ENCODE measurements at regions not wholly inside any gene's neighbourhood (a gene's known extent, or its start where the extent isn't known, plus 50 kb on each side); places are given as distances from the start of the nearest gene placed in this dataset.

GRCh38 chr17:77493901-77494663, 353.3 kb downstream of the SEC14L1 start:
- H3K36me3 ChIP-seq = no peaks in the 10 kb centered on the region
- H3K27ac ChIP-seq = no peak overlapping the region
- no peaks in the 10 kb centered on the region for H3K27me3 ChIP-seq
- H3K4me3 ChIP-seq = no peak overlapping the region
- H3K4me1 ChIP-seq (ENCODE audit: insufficient read depth) = peaks cover 2% of the 10 kb centered on the region
- H3K9me3 ChIP-seq = no peaks in the 10 kb centered on the region
- WGBS, 3 donors = 73 to 79% (median 78%) methylated on average over 9 of the region's 9 CpGs
- no peak for TF ChIP-seq CTCF (IDR thresholded peaks at IDR 0.05)
- no peak for TF ChIP-seq POLR2A (IDR thresholded peaks at IDR 0.05)
- no peak for TF ChIP-seq EP300 (IDR thresholded peaks at IDR 0.05)
- intact Hi-C loops (cut with DNase I) = loop anchor here (2.0 to 10.0 kb wide), 7 partner anchors 57 to 399 kb away; no protein-coding TSS in a partner anchor
- DNase-seq = peak in 2 of 5 donors; percentile 12 to 28

- TF ChIP-seq EP300 (IDR thresholded peaks at IDR 0.05) = no peak
- peak; percentile 87 to 99 (median 98) for TF ChIP-seq CTCF (IDR thresholded peaks at IDR 0.05)
- no peak for TF ChIP-seq POLR2A (IDR thresholded peaks at IDR 0.05)
- 17 to 21% (median 20%) methylated on average over 18 of the region's 18 CpGs for WGBS, 3 donors
- H3K27ac ChIP-seq = no peak overlapping the region
- intact Hi-C loops (cut with DNase I) = loop anchor here (2.0 to 10.0 kb wide), 8 partner anchors 58 to 400 kb away; no protein-coding TSS in a partner anchor
- H3K4me1 ChIP-seq (ENCODE audit: insufficient read depth) = peaks cover 2% of the 10 kb centered on the region
- no peak overlapping the region for H3K4me3 ChIP-seq
- no peaks in the 10 kb centered on the region for H3K9me3 ChIP-seq
- H3K27me3 ChIP-seq = no peaks in the 10 kb centered on the region
- DNase-seq = peak; percentile 73 to 86 (median 86)
- H3K36me3 ChIP-seq = no peaks in the 10 kb centered on the region
These were observed 354.1 kb downstream of the SEC14L1 start for GRCh38 chr17:77494664-77495435.

GRCh38 chr17:77495575-77495974, 354.8 kb downstream of the SEC14L1 start:
- peak in 1 of 5 donors; percentile 37 for DNase-seq
- intact Hi-C loops (cut with DNase I) = loop anchor here (2.0 to 10.0 kb wide), 5 partner anchors 65 to 401 kb away; no protein-coding TSS in a partner anchor
- H3K4me1 ChIP-seq (ENCODE audit: insufficient read depth) = peaks cover 2% of the 10 kb centered on the region

More at GRCh38 chr17:77495575-77495974, 354.8 kb downstream of the SEC14L1 start:
- no peak overlapping the region for H3K4me3 ChIP-seq
- no peaks in the 10 kb centered on the region for H3K36me3 ChIP-seq
- no peak overlapping the region for H3K27ac ChIP-seq
- WGBS, 3 donors = 89 to 92% (median 90%) methylated on average over 11 of the region's 11 CpGs
- no peaks in the 10 kb centered on the region for H3K9me3 ChIP-seq
- H3K27me3 ChIP-seq = no peaks in the 10 kb centered on the region
- TF ChIP-seq EP300 (IDR thresholded peaks at IDR 0.05) (no peak), CTCF (IDR thresholded peaks at IDR 0.05) (no peak), POLR2A (IDR thresholded peaks at IDR 0.05) (no peak)
